OCI-LY7 (cell line): ENCODE measurements at regions not wholly inside any gene's neighbourhood (a gene's known extent, or its start where the extent isn't known, plus 50 kb on each side); places are given as distances from the start of the nearest gene placed in this dataset.

Source experiments
- BruUV-seq: library from RNA; stranded (reverse); fragments of 400-500 nt; replicated peaks from 2 replicates; lab custom pipeline; 2021; lab: Mats Ljungman, UMichigan
- CTCF ChIA-PET: fragments of 300-600 bp; sonication (Branson Sonifier 250); formaldehyde crosslinking; loops from one replicate; lab custom pipeline; 2022; ENCODE audit warnings: antibody characterized with exemption; ENCODE audit not compliant: unreplicated experiment; lab: Charles Lee
- POLR2A ChIA-PET: fragments of 300-600 bp; sonication (Branson Sonifier 250); formaldehyde crosslinking; loops from one replicate; lab custom pipeline; 2022; ENCODE audit warnings: antibody characterized with exemption; lab: Charles Lee
- DNase-seq: peaks from one replicate; pipeline ENCODE4 v3.0.0-alpha.2; 2015; ENCODE audit warnings: low spot score
- H2AFZ ChIP-seq: fragments of 200-600 bp; sonication (generic), shearing (Covaris generic); 2 replicates; pipeline ENCODE4 v1.6.1; 2014; ENCODE audit warnings: mild to moderate bottlenecking, antibody characterized with exemption, low read length, moderate library complexity
- H3K27ac ChIP-seq: fragments of 200-600 bp; sonication (generic); 2 replicates; pipeline ENCODE4 v1.5.1; 2014; ENCODE audit warnings: mixed run types, low read depth, mild to moderate bottlenecking, moderate library complexity, low read length, inconsistent platforms; ENCODE audit not compliant: poor library complexity, severe bottlenecking
- H3K36me3 ChIP-seq: fragments of 200-600 bp; sonication (generic); 2 replicates; pipeline ENCODE4 v1.6.1; 2014; ENCODE audit warnings: mild to moderate bottlenecking, antibody characterized with exemption, low read length, moderate library complexity, mixed read lengths; ENCODE audit not compliant: insufficient read depth
- H3K4me1 ChIP-seq: fragments of 200-600 bp; sonication (generic); 2 replicates; pipeline ENCODE4 v1.5.1; 2014; ENCODE audit warnings: mild to moderate bottlenecking, low read length; ENCODE audit not compliant: insufficient read depth, poor library complexity, severe bottlenecking
- H3K4me2 ChIP-seq: fragments of 200-600 bp; sonication (generic); 2 replicates; pipeline ENCODE4 v1.6.1; 2014; ENCODE audit warnings: mild to moderate bottlenecking, low read length
- H3K4me3 ChIP-seq: fragments of 200-600 bp; sonication (generic); 2 replicates; pipeline ENCODE4 v1.5.1; 2014; ENCODE audit warnings: mild to moderate bottlenecking, low read depth, low read length; ENCODE audit not compliant: poor library complexity, severe bottlenecking
- H3K79me2 ChIP-seq: fragments of 200-600 bp; sonication (generic); 2 replicates; pipeline ENCODE4 v1.6.1; 2016; ENCODE audit warnings: low read depth, mild to moderate bottlenecking, low read length, moderate library complexity, mixed read lengths; ENCODE audit not compliant: insufficient read depth
- H3K9me2 ChIP-seq: fragments of 200-600 bp; sonication (generic); 2 replicates; pipeline ENCODE4 v1.6.1; 2016; ENCODE audit warnings: mild to moderate bottlenecking, low read length, mixed read lengths; ENCODE audit not compliant: insufficient read depth
- H3K9me3 ChIP-seq: fragments of 200-600 bp; sonication (generic); 2 replicates; pipeline ENCODE4 v1.6.1; 2014; ENCODE audit warnings: mild to moderate bottlenecking, mixed run types, low read length, mixed read lengths
- H4K20me1 ChIP-seq: fragments of 200-600 bp; sonication (generic); 2 replicates; pipeline ENCODE4 v1.6.1; 2014; ENCODE audit warnings: mild to moderate bottlenecking, antibody characterized with exemption, low read length, moderate library complexity, mixed read lengths; ENCODE audit not compliant: insufficient read depth
- EZH2phosphoT487 ChIP-seq: fragments of 200-600 bp; sonication (generic); IDR thresholded peaks from 2 replicates; pipeline ENCODE4 v1.6.1; 2018; ENCODE audit warnings: low read depth, borderline replicate concordance, mild to moderate bottlenecking, mixed run types, antibody characterized with exemption, low read length, moderate library complexity, mixed read lengths
- intact Hi-C: fragments of 100-400 bp; cut with micrococcal nuclease; formaldehyde crosslinking; loops from one replicate; pipeline ENCODE4 v1.10.0; 2022; ENCODE audit not compliant: unreplicated experiment
- TF ChIP-seq, protein P1 (sequence below): fragments of 200-600 bp; sonication (generic); conservative IDR thresholded peaks from 2 replicates; pipeline ENCODE4 v1.5.1; 2014; ENCODE audit warnings: mild to moderate bottlenecking, antibody characterized with exemption, low read length, moderate library complexity, mixed read lengths

DNA sequence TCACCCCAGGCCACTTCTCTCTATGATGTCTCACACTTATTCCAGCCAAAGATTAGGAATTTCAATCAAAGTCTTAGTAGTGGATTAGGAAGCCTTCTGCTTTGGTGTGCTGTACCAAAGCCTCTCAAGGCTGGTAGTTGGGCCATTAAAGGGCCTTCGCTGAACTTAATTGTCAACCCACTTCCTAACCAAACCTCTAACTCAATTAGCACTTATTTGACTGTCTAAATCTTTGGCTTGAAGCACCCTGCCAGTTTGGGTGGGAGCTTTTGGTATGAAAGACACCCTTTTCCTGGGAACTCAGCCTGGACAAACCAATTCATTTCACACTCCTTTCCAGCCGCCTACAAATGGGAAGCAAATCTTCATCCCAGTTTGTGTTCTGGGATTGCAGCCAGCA, 81.5 kb downstream of the BMP2 start:
- TF ChIP-seq, protein P1, sequence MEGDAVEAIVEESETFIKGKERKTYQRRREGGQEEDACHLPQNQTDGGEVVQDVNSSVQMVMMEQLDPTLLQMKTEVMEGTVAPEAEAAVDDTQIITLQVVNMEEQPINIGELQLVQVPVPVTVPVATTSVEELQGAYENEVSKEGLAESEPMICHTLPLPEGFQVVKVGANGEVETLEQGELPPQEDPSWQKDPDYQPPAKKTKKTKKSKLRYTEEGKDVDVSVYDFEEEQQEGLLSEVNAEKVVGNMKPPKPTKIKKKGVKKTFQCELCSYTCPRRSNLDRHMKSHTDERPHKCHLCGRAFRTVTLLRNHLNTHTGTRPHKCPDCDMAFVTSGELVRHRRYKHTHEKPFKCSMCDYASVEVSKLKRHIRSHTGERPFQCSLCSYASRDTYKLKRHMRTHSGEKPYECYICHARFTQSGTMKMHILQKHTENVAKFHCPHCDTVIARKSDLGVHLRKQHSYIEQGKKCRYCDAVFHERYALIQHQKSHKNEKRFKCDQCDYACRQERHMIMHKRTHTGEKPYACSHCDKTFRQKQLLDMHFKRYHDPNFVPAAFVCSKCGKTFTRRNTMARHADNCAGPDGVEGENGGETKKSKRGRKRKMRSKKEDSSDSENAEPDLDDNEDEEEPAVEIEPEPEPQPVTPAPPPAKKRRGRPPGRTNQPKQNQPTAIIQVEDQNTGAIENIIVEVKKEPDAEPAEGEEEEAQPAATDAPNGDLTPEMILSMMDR: no peak
- Histone ChIP-seq H3K36me3 (no peaks in the 10 kb centered on the region), H4K20me1 (no peaks in the 10 kb centered on the region), H3K9me2 (no peaks in the 10 kb centered on the region), H3K27ac (no peak overlapping the region), H3K4me1 (no peaks in the 10 kb centered on the region), H3K4me3 (no peak overlapping the region), H2AFZ (no peak overlapping the region), H3K9me3 (no peaks in the 10 kb centered on the region), H3K79me2 (no peaks in the 10 kb centered on the region), H3K4me2 (no peak overlapping the region)
- BruUV-seq: no TSS peak
- intact Hi-C loops: no loop called here
- CTCF ChIA-PET: no interaction called here
- POLR2A ChIA-PET: no interaction called here
- DNase-seq: no peak

DNA sequence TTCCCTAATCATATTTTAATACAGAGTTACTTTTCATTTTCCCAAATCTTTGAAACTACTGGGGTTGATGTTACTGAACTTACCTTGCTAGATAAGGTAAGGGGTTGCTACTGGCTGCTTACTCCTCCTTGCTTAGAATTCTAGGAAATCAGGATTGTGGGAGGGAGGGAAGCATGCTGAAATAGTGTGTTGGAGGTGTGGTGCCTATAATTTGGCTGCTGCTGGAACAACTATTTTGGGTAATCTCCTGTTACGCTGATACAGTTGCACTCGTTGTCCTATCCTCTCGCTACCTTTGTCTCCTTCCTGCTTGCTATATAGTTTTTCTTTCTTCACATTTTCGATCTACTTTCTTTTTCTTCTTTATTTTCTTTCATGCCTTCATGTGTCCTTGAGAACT, 83.7 kb downstream of the BMP2 start:
- POLR2A ChIA-PET: no interaction called here
- no peaks in the 10 kb centered on the region for H4K20me1 ChIP-seq
- CTCF ChIA-PET: no interaction called here
- DNase-seq: no peak
- no peak for TF ChIP-seq EZH2phosphoT487
- TF ChIP-seq, protein P1: no peak
- H3K4me1 ChIP-seq: no peaks in the 10 kb centered on the region
- H3K27ac ChIP-seq: no peak overlapping the region
- no peaks in the 10 kb centered on the region for H3K9me2 ChIP-seq
- H3K9me3 ChIP-seq: no peaks in the 10 kb centered on the region
- no TSS peak for BruUV-seq
- intact Hi-C loops: no loop called here
- H3K4me2 ChIP-seq: no peak overlapping the region
- H2AFZ ChIP-seq: no peak overlapping the region
- H3K79me2 ChIP-seq: no peaks in the 10 kb centered on the region
- no peaks in the 10 kb centered on the region for H3K36me3 ChIP-seq
- no peak overlapping the region for H3K4me3 ChIP-seq

DNA sequence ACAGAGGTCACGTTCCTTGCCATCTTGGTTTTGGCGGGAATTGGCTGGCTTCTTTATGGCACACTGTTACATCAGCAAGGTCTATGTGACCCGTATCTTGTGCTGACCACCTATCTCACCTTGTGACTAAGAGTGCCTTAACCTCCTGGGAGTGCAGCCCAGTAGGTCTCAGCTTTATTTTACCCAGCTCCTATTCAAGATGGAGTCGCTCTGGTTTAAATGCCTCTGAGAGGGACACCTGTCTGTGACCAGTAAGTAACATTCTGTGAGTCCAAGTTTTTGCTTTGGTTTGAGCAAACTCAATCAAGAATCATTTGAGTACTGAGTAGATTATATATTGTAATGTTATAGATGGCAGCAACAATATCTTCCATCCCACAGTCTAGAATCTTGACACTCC, 85.0 kb downstream of the BMP2 start:
- Histone ChIP-seq H4K20me1 (no peaks in the 10 kb centered on the region), H3K4me2 (no peak overlapping the region), H3K27ac (no peak overlapping the region), H3K9me2 (no peaks in the 10 kb centered on the region), H3K79me2 (no peaks in the 10 kb centered on the region), H3K9me3 (no peaks in the 10 kb centered on the region), H3K36me3 (no peaks in the 10 kb centered on the region), H3K4me3 (no peak overlapping the region), H2AFZ (no peak overlapping the region), H3K4me1 (no peaks in the 10 kb centered on the region)
- intact Hi-C loops: no loop called here
- no TSS peak for BruUV-seq
- DNase-seq: no peak
- POLR2A ChIA-PET: no interaction called here
- CTCF ChIA-PET: no interaction called here
- TF ChIP-seq, protein P1: no peak
- TF ChIP-seq EZH2phosphoT487: no peak
